HEK293 (cell line): ENCODE measurements at regions not wholly inside any gene's neighbourhood (a gene's known extent, or its start where the extent isn't known, plus 50 kb on each side); places are given as distances from the start of the nearest gene placed in this dataset.

ENCODE experiments used
- OVOL3 ChIP-seq: fragments of 450-650 bp; formaldehyde crosslinking; IDR thresholded peaks from 2 replicates; pipeline ENCODE4 v1.5.1; 2016; ENCODE audit warnings: missing biosample characterization, missing genetic modification characterization
- YY1 ChIP-seq: fragments of 450-650 bp; formaldehyde crosslinking; IDR thresholded peaks from 2 replicates; pipeline ENCODE4 v1.5.1; 2018; ENCODE audit warnings: missing biosample characterization, missing genetic modification characterization
- ZNF274 ChIP-seq, 2 experiments: fragments of 200-500 bp in 1 of 2; fragments of 450-650 bp in 1 of 2; sonication (Bioruptor generic) in 1 of 2; formaldehyde crosslinking in 1 of 2; IDR thresholded peaks; 2 replicates each; pipeline versions ENCODE4 v1.5.1 to v1.6.1; 2014 to 2016; ENCODE audit warnings: borderline replicate concordance in 1 of 2, inconsistent platforms in 1 of 2, low read length in 1 of 2, missing biosample characterization in 1 of 2, missing genetic modification characterization in 1 of 2
- ZNF350 ChIP-seq: fragments of 450-650 bp; formaldehyde crosslinking; IDR thresholded peaks from 2 replicates; pipeline ENCODE4 v1.5.0; 2017; ENCODE audit warnings: missing biosample characterization, mild to moderate bottlenecking, missing genetic modification characterization
- ZNF423 ChIP-seq: fragments of 450-650 bp; formaldehyde crosslinking; IDR thresholded peaks from 2 replicates; pipeline ENCODE4 v1.5.1; 2016; ENCODE audit warnings: missing biosample characterization, missing genetic modification characterization
- ZNF548 ChIP-seq: fragments of 450-650 bp; formaldehyde crosslinking; IDR thresholded peaks from 2 replicates; pipeline ENCODE4 v1.5.1; 2016; ENCODE audit warnings: missing biosample characterization, missing genetic modification characterization
- TF ChIP-seq, protein P1 (sequence below): fragments of 450-650 bp; formaldehyde crosslinking; IDR thresholded peaks from 2 replicates; pipeline ENCODE4 v1.5.1; 2016; ENCODE audit warnings: missing biosample characterization, missing genetic modification characterization, low read depth
- TF ChIP-seq, protein P2 (sequence below): fragments of 450-650 bp; formaldehyde crosslinking; IDR thresholded peaks from 2 replicates; pipeline ENCODE4 v1.5.1; 2016; ENCODE audit warnings: missing biosample characterization, missing genetic modification characterization

DNA sequence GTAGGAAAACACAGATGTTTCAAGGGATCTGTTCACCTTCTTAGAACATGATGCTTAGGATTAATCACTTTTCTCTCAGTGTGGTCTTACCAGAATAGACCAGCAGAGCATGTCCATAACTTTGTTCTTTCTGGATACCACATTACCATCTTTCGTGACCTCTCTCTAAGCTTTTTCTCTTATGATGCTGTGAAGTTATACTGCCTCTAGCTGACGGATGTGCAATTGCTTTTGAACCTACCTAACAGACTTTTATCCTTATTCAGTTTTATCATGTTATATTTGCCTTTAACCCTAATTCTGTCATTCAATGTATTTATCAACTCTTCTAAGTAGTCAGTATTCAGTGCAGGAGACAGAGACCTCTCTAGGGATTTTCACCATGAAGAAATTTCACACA is 246.7 kb downstream of the DACT1 start:
- no peak for TF ChIP-seq OVOL3 (tag by site-specific recombination)
- TF ChIP-seq YY1 (tag by site-specific recombination): no peak
- no peak for TF ChIP-seq ZNF350 (tag by site-specific recombination)
- TF ChIP-seq, protein P1, sequence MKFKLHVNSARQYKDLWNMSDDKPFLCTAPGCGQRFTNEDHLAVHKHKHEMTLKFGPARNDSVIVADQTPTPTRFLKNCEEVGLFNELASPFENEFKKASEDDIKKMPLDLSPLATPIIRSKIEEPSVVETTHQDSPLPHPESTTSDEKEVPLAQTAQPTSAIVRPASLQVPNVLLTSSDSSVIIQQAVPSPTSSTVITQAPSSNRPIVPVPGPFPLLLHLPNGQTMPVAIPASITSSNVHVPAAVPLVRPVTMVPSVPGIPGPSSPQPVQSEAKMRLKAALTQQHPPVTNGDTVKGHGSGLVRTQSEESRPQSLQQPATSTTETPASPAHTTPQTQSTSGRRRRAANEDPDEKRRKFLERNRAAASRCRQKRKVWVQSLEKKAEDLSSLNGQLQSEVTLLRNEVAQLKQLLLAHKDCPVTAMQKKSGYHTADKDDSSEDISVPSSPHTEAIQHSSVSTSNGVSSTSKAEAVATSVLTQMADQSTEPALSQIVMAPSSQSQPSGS: no peak
- TF ChIP-seq ZNF274 (IDR thresholded peaks at IDR 0.05; ENCODE audit: low read length): no peak
- no peak for TF ChIP-seq ZNF274 (tag by site-specific recombination; IDR thresholded peaks at IDR 0.05; ENCODE audit: borderline replicate concordance)
- TF ChIP-seq, protein P2, sequence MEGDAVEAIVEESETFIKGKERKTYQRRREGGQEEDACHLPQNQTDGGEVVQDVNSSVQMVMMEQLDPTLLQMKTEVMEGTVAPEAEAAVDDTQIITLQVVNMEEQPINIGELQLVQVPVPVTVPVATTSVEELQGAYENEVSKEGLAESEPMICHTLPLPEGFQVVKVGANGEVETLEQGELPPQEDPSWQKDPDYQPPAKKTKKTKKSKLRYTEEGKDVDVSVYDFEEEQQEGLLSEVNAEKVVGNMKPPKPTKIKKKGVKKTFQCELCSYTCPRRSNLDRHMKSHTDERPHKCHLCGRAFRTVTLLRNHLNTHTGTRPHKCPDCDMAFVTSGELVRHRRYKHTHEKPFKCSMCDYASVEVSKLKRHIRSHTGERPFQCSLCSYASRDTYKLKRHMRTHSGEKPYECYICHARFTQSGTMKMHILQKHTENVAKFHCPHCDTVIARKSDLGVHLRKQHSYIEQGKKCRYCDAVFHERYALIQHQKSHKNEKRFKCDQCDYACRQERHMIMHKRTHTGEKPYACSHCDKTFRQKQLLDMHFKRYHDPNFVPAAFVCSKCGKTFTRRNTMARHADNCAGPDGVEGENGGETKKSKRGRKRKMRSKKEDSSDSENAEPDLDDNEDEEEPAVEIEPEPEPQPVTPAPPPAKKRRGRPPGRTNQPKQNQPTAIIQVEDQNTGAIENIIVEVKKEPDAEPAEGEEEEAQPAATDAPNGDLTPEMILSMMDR (tag by site-specific recombination): no peak
- no peak for TF ChIP-seq ZNF548 (tag by site-specific recombination)
- no peak for TF ChIP-seq ZNF423 (tag by site-specific recombination)
